ENCODE measurements at regions not wholly inside any gene's neighbourhood (a gene's known extent, or its start where the extent isn't known, plus 50 kb on each side); places are given as distances from the start of the nearest gene placed in this dataset.
A peak's percentile ranks its signal among the peaks of the same experiment; 100 is the strongest.

DNA sequence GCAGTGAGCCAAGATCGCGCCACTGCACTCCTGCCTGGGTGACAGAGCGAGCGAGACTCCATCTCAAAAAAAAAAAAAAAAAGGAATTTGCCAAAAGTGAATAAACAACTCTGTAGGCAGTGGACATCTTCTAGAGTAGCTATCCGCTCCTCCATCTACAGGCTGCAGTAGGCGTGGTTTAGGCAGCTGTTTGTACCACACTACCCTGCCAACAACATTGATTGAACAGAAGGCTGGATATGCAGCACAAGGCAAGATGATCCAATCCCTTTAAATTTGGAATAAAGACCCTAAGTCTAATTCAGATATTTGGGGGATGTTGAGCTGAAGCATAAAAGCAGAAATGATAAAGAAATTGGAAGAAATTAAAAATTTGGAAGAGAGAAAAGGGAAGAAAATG, 141.6 kb downstream of the TES start:
- Histone ChIP-seq H4K20me1 (ENCODE audit: insufficient read depth, low read length) (no peaks in the 10 kb centered on the region), H2AFZ (ENCODE audit: low read depth, low read length) (no peak overlapping the region), H3K4me2 (ENCODE audit: low read length) (no peak overlapping the region), H3K4me3 (ENCODE audit: insufficient read depth, low read depth, low read length) (no peak overlapping the region), H3K4me1 (ENCODE audit: insufficient read depth, low read length) (peaks cover 33% of the 10 kb centered on the region), H3K79me2 (ENCODE audit: insufficient read depth, low read length) (no peaks in the 10 kb centered on the region), H3K27ac (ENCODE audit: low read depth, low read length) (no peak overlapping the region), H3K27me3 (ENCODE audit: insufficient read depth, low read length) (no peaks in the 10 kb centered on the region), H3K36me3 (ENCODE audit: insufficient read depth, low read length) (no peaks in the 10 kb centered on the region), H3K9ac (ENCODE audit: low read length) (no peak overlapping the region), H3K9me3 (ENCODE audit: insufficient read depth, low read depth, low read length) (peaks cover 4% of the 10 kb centered on the region)
- Mint-ChIP-seq H3K36me3 (ENCODE audit: low read depth, unreplicated experiment) (no peaks in the 10 kb centered on the region), H3K4me1 (ENCODE audit: low read depth, unreplicated experiment) (peaks cover 24% of the 10 kb centered on the region), H3K4me3 (ENCODE audit: unreplicated experiment) (no peak overlapping the region), H3K9me3 (ENCODE audit: unreplicated experiment) (peaks cover 5% of the 10 kb centered on the region), H3K27me3 (ENCODE audit: low read depth, unreplicated experiment) (no peaks in the 10 kb centered on the region), H3K27ac (ENCODE audit: unreplicated experiment) (no peak overlapping the region)
- DNase-seq (ENCODE audit: low read depth) (no peak), FAIRE-seq (no peak)
- no peak for TF ChIP-seq EZH2 (IDR thresholded peaks at IDR 0.05; ENCODE audit: insufficient read depth, low read length)

DNA sequence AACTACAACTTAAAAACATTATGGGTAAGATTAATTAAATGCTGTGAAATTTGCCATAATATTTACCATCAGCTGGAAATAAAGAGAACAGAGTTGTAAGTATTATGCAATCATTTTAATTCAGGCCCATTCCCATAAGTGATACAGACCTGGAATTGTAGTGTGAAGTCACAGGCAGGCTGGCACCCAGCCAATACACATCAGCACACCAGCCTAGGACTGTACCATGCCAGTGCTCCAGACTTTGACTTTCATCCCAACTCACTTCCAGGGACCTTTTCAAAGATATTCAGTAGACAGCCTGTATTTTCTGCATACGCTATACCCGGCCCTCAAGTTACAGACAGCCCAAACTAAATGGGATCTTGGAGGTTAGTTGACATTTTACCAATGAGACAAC, 143.3 kb downstream of the TES start:
- H3K79me2 ChIP-seq (ENCODE audit: insufficient read depth, low read length): no peaks in the 10 kb centered on the region
- H3K9ac ChIP-seq (ENCODE audit: low read length): peak overlapping the region; percentile 73
- FAIRE-seq (no peak), DNase-seq (ENCODE audit: low read depth) (peak; percentile 18)
- Mint-ChIP-seq H3K9me3 (ENCODE audit: unreplicated experiment) (peaks cover 5% of the 10 kb centered on the region), H3K36me3 (ENCODE audit: low read depth, unreplicated experiment) (no peaks in the 10 kb centered on the region), H3K27ac (ENCODE audit: unreplicated experiment) (peak overlapping the region; percentile 50), H3K27me3 (ENCODE audit: low read depth, unreplicated experiment) (no peaks in the 10 kb centered on the region), H3K4me3 (ENCODE audit: unreplicated experiment) (no peak overlapping the region), H3K4me1 (ENCODE audit: low read depth, unreplicated experiment) (peaks cover 39% of the 10 kb centered on the region)
- peaks cover 47% of the 10 kb centered on the region for H3K4me1 ChIP-seq (ENCODE audit: insufficient read depth, low read length)
- H3K27ac ChIP-seq (ENCODE audit: low read depth, low read length): peak overlapping the region; percentile 92
- no peak overlapping the region for H2AFZ ChIP-seq (ENCODE audit: low read depth, low read length)
- TF ChIP-seq, protein P1, sequence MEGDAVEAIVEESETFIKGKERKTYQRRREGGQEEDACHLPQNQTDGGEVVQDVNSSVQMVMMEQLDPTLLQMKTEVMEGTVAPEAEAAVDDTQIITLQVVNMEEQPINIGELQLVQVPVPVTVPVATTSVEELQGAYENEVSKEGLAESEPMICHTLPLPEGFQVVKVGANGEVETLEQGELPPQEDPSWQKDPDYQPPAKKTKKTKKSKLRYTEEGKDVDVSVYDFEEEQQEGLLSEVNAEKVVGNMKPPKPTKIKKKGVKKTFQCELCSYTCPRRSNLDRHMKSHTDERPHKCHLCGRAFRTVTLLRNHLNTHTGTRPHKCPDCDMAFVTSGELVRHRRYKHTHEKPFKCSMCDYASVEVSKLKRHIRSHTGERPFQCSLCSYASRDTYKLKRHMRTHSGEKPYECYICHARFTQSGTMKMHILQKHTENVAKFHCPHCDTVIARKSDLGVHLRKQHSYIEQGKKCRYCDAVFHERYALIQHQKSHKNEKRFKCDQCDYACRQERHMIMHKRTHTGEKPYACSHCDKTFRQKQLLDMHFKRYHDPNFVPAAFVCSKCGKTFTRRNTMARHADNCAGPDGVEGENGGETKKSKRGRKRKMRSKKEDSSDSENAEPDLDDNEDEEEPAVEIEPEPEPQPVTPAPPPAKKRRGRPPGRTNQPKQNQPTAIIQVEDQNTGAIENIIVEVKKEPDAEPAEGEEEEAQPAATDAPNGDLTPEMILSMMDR (IDR thresholded peaks at IDR 0.05; ENCODE audit: insufficient read depth, low read depth, low read length): no peak
- TF ChIP-seq EZH2 (IDR thresholded peaks at IDR 0.05; ENCODE audit: insufficient read depth, low read length): no peak
- no peaks in the 10 kb centered on the region for H3K36me3 ChIP-seq (ENCODE audit: insufficient read depth, low read length)
- no peak overlapping the region for H3K4me3 ChIP-seq (ENCODE audit: insufficient read depth, low read depth, low read length)
- no peaks in the 10 kb centered on the region for H3K9me3 ChIP-seq (ENCODE audit: insufficient read depth, low read depth, low read length)
- H3K4me2 ChIP-seq (ENCODE audit: low read length): peak overlapping the region; percentile 81
- H4K20me1 ChIP-seq (ENCODE audit: insufficient read depth, low read length): no peaks in the 10 kb centered on the region
- H3K27me3 ChIP-seq (ENCODE audit: insufficient read depth, low read length): no peaks in the 10 kb centered on the region

DNA sequence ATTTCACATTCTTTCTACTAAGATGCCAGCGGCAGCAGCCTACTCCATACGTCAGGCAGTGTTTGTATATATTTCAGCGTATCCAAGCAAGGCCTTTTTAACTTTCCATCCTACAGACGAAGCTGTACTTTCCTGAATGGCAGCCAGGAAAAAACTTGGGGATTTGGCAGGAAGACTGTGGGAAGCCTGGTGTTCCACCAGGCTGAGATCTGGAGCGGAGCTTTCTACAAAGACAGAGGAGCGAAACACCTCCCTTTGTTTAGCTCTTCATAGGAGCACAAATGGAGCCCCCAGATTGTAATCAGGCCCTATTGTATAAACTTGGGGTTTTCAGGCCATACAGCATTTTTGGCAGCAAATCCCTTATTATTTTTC, 143.8 kb downstream of the TES start:
- Mint-ChIP-seq H3K4me1 (ENCODE audit: low read depth, unreplicated experiment) (peaks cover 39% of the 10 kb centered on the region), H3K27me3 (ENCODE audit: low read depth, unreplicated experiment) (no peaks in the 10 kb centered on the region), H3K27ac (ENCODE audit: unreplicated experiment) (peak overlapping the region; percentile 50), H3K36me3 (ENCODE audit: low read depth, unreplicated experiment) (no peaks in the 10 kb centered on the region), H3K9me3 (ENCODE audit: unreplicated experiment) (peaks cover 2% of the 10 kb centered on the region), H3K4me3 (ENCODE audit: unreplicated experiment) (no peak overlapping the region)
- no peaks in the 10 kb centered on the region for H3K79me2 ChIP-seq (ENCODE audit: insufficient read depth, low read length)
- DNase-seq (ENCODE audit: low read depth): peak; percentile 90
- H3K4me2 ChIP-seq (ENCODE audit: low read length): peak overlapping the region; percentile 81
- H3K4me3 ChIP-seq (ENCODE audit: insufficient read depth, low read depth, low read length): peak overlapping the region; percentile 30
- no peak for TF ChIP-seq EZH2 (IDR thresholded peaks at IDR 0.05; ENCODE audit: insufficient read depth, low read length)
- TF ChIP-seq, protein P1 (IDR thresholded peaks at IDR 0.05; ENCODE audit: insufficient read depth, low read depth, low read length): no peak
- peaks cover 47% of the 10 kb centered on the region for H3K4me1 ChIP-seq (ENCODE audit: insufficient read depth, low read length)
- peak; percentile 72 for FAIRE-seq
- H3K9me3 ChIP-seq (ENCODE audit: insufficient read depth, low read depth, low read length): no peaks in the 10 kb centered on the region
- H3K27ac ChIP-seq (ENCODE audit: low read depth, low read length): peak overlapping the region; percentile 92
- H3K9ac ChIP-seq (ENCODE audit: low read length): peak overlapping the region; percentile 73
- no peak overlapping the region for H2AFZ ChIP-seq (ENCODE audit: low read depth, low read length)
- H3K36me3 ChIP-seq (ENCODE audit: insufficient read depth, low read length): no peaks in the 10 kb centered on the region
- H3K27me3 ChIP-seq (ENCODE audit: insufficient read depth, low read length): no peaks in the 10 kb centered on the region
- H4K20me1 ChIP-seq (ENCODE audit: insufficient read depth, low read length): no peaks in the 10 kb centered on the region
